ENCODE measurements at regions not wholly inside any gene's neighbourhood (a gene's known extent, or its start where the extent isn't known, plus 50 kb on each side); places are given as distances from the start of the nearest gene placed in this dataset.

- TF ChIP-seq POLR2AphosphoS5 (IDR thresholded peaks at IDR 0.05) (no peak), POLR2A (IDR thresholded peaks at IDR 0.05) (no peak)
- TF ChIP-seq, protein P1, sequence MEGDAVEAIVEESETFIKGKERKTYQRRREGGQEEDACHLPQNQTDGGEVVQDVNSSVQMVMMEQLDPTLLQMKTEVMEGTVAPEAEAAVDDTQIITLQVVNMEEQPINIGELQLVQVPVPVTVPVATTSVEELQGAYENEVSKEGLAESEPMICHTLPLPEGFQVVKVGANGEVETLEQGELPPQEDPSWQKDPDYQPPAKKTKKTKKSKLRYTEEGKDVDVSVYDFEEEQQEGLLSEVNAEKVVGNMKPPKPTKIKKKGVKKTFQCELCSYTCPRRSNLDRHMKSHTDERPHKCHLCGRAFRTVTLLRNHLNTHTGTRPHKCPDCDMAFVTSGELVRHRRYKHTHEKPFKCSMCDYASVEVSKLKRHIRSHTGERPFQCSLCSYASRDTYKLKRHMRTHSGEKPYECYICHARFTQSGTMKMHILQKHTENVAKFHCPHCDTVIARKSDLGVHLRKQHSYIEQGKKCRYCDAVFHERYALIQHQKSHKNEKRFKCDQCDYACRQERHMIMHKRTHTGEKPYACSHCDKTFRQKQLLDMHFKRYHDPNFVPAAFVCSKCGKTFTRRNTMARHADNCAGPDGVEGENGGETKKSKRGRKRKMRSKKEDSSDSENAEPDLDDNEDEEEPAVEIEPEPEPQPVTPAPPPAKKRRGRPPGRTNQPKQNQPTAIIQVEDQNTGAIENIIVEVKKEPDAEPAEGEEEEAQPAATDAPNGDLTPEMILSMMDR (IDR thresholded peaks at IDR 0.05): no peak
Measured at GRCh38 chr5:116900793-116901192, 326.2 kb upstream of the SEMA6A start.
